H9 (cell line): ENCODE measurements at regions not wholly inside any gene's neighbourhood (a gene's known extent, or its start where the extent isn't known, plus 50 kb on each side); places are given as distances from the start of the nearest gene placed in this dataset.

ENCODE experiments used
- DNase-seq: peaks from one replicate; pipeline ENCODE4 v3.0.0-alpha.2; 2017
- H2AFZ ChIP-seq: one replicate; pipeline ENCODE4 v1.6.1; 2013; ENCODE audit warnings: mild to moderate bottlenecking, low read length, control low read depth, moderate library complexity
- H2AK5ac ChIP-seq: 2 replicates; pipeline ENCODE4 v1.6.1; 2013; ENCODE audit warnings: low read length, control low read depth, mixed read lengths; ENCODE audit not compliant: insufficient read length
- H2BK120ac ChIP-seq: one replicate; pipeline ENCODE4 v1.6.1; 2013; ENCODE audit warnings: low read depth, mild to moderate bottlenecking, low read length, control low read depth, inconsistent platforms; ENCODE audit not compliant: poor library complexity, severe bottlenecking
- H2BK12ac ChIP-seq: 2 replicates; pipeline ENCODE4 v1.6.1; 2013; ENCODE audit warnings: low read length, control low read depth, mixed read lengths, low read depth; ENCODE audit not compliant: insufficient read length
- H2BK15ac ChIP-seq: 2 replicates; pipeline ENCODE4 v1.6.1; 2013; ENCODE audit warnings: low read depth, low read length, control low read depth
- H2BK20ac ChIP-seq: one replicate; pipeline ENCODE4 v1.6.1; 2013; ENCODE audit warnings: low read depth, mild to moderate bottlenecking, low read length, control low read depth, inconsistent platforms; ENCODE audit not compliant: poor library complexity, severe bottlenecking
- H2BK5ac ChIP-seq: 2 replicates; pipeline ENCODE4 v1.6.1; 2013; ENCODE audit warnings: low read length, control low read depth, mixed read lengths; ENCODE audit not compliant: insufficient read length
- H3K14ac ChIP-seq: 2 replicates; pipeline ENCODE4 v1.6.1; 2013; ENCODE audit warnings: low read length, control low read depth; ENCODE audit not compliant: insufficient read depth
- H3K18ac ChIP-seq: 2 replicates; pipeline ENCODE4 v1.6.1; 2013; ENCODE audit warnings: low read depth, mild to moderate bottlenecking, mixed read lengths, low read length, control low read depth; ENCODE audit not compliant: insufficient read length
- H3K23ac ChIP-seq: 2 replicates; pipeline ENCODE4 v1.6.1; 2013; ENCODE audit warnings: low read length, control low read depth, mixed read lengths, low read depth; ENCODE audit not compliant: insufficient read length
- H3K23me2 ChIP-seq: 2 replicates; pipeline ENCODE4 v1.6.1; 2013; ENCODE audit warnings: low read depth, mild to moderate bottlenecking, mixed read lengths, low read length, control low read depth; ENCODE audit not compliant: insufficient read length, poor library complexity, severe bottlenecking
- H3K27ac ChIP-seq: 2 replicates; pipeline ENCODE4 v1.5.1; 2013; ENCODE audit warnings: low read length, control low read depth, mixed read lengths, low read depth; ENCODE audit not compliant: insufficient read length
- H3K27me3 ChIP-seq: 2 replicates; pipeline ENCODE4 v1.6.1; 2013; ENCODE audit warnings: low read length, control low read depth, inconsistent platforms; ENCODE audit not compliant: insufficient read depth
- H3K4ac ChIP-seq: 2 replicates; pipeline ENCODE4 v1.6.1; 2013; ENCODE audit warnings: low read depth, mild to moderate bottlenecking, control low read depth, inconsistent platforms, low read length, moderate library complexity
- H3K4me1 ChIP-seq: 2 replicates; pipeline ENCODE4 v1.6.1; 2013; ENCODE audit warnings: low read length, control low read depth, inconsistent platforms; ENCODE audit not compliant: insufficient read depth
- H3K4me2 ChIP-seq: 2 replicates; pipeline ENCODE4 v1.6.1; 2013; ENCODE audit warnings: low read length, control low read depth, mixed read lengths; ENCODE audit not compliant: insufficient read length, insufficient read depth
- H3K56ac ChIP-seq: 2 replicates; pipeline ENCODE4 v1.6.1; 2013; ENCODE audit warnings: low read depth, mild to moderate bottlenecking, mixed read lengths, low read length, control low read depth; ENCODE audit not compliant: insufficient read length
- H3K79me1 ChIP-seq: 2 replicates; pipeline ENCODE4 v1.6.1; 2013; ENCODE audit warnings: low read depth, mild to moderate bottlenecking, moderate library complexity, low read length, control low read depth, inconsistent platforms; ENCODE audit not compliant: insufficient read depth, poor library complexity, severe bottlenecking
- H3K79me2 ChIP-seq: 2 replicates; pipeline ENCODE4 v1.6.1; 2013; ENCODE audit warnings: low read length, control low read depth, inconsistent platforms; ENCODE audit not compliant: insufficient read depth
- H3K9ac ChIP-seq: 2 replicates; pipeline ENCODE4 v1.6.1; 2013; ENCODE audit warnings: low read length, control low read depth, mixed read lengths; ENCODE audit not compliant: insufficient read length; ENCODE audit errors: extremely low read depth
- H3K9me3 ChIP-seq: one replicate; pipeline ENCODE4 v1.6.1; 2013; ENCODE audit warnings: low read depth, low read length, inconsistent platforms; ENCODE audit not compliant: control insufficient read depth
- H3T11ph ChIP-seq: one replicate; pipeline ENCODE4 v1.6.1; 2013; ENCODE audit warnings: mild to moderate bottlenecking, low read length, control low read depth, inconsistent platforms
- H4K20me1 ChIP-seq: one replicate; pipeline ENCODE4 v1.6.1; 2013; ENCODE audit not compliant: control insufficient read depth, insufficient read length, insufficient read depth
- H4K5ac ChIP-seq: 2 replicates; pipeline ENCODE4 v1.6.1; 2013; ENCODE audit warnings: low read depth, mild to moderate bottlenecking, mixed read lengths, low read length, control low read depth; ENCODE audit not compliant: insufficient read length
- H4K8ac ChIP-seq: replicated peaks from 2 replicates; pipeline ENCODE4 v1.6.1; 2013; ENCODE audit warnings: low read length, control low read depth, mixed read lengths, low read depth; ENCODE audit not compliant: insufficient read length
- H4K91ac ChIP-seq: 2 replicates; pipeline ENCODE4 v1.6.1; 2013; ENCODE audit warnings: low read depth, mild to moderate bottlenecking, moderate library complexity, mixed read lengths, low read length, control low read depth; ENCODE audit not compliant: insufficient read length
- H3K27ac Mint-ChIP-seq, 3 experiments: 2 replicates in 2 of 3; 3 replicates in 1 of 3; pipeline ENCODE4 v1.8.0; 2020 to 2021; ENCODE audit warnings: mixed read lengths in 3 of 3, mild to moderate bottlenecking in 1 of 3, moderate library complexity in 1 of 3
- H3K27me3 Mint-ChIP-seq: 2 replicates; pipeline ENCODE4 v1.8.0; 2021; ENCODE audit warnings: low read depth, mild to moderate bottlenecking, moderate library complexity, mixed read lengths
- H3K36me3 Mint-ChIP-seq, 3 experiments: 2 replicates in 2 of 3; 3 replicates in 1 of 3; pipeline ENCODE4 v1.8.0; 2020 to 2021; ENCODE audit warnings: low read depth in 3 of 3, mixed read lengths in 3 of 3; ENCODE audit not compliant: insufficient read depth in 1 of 3
- H3K4me1 Mint-ChIP-seq, 2 experiments: 2 replicates each; pipeline ENCODE4 v1.8.0; 2020; ENCODE audit warnings: mixed read lengths in 2 of 2
- H3K4me3 Mint-ChIP-seq, 2 experiments: 2 replicates in 1 of 2; 3 replicates in 1 of 2; pipeline ENCODE4 v1.8.0; 2020 to 2021; ENCODE audit warnings: mild to moderate bottlenecking in 2 of 2, mixed read lengths in 2 of 2, moderate library complexity in 1 of 2
- H3K9me3 Mint-ChIP-seq, 2 experiments: 2 replicates in 1 of 2; 3 replicates in 1 of 2; pipeline ENCODE4 v1.8.0; 2020; ENCODE audit warnings: mild to moderate bottlenecking in 2 of 2, mixed read lengths in 2 of 2, moderate library complexity in 1 of 2
- WGBS: extraction: QIAGEN DNeasy Blood & Tissue Kit; methylation state at CpG from one replicate; pipeline ENCODE4 v1.1.7; 2013; ENCODE audit warnings: missing lambda C conversion rate, low lambda C conversion rate, mixed read lengths; ENCODE audit not compliant: insufficient read length; ENCODE audit errors: extremely low coverage; 5-methylcytosine and 5-hydroxymethylcytosine counted together
- TF ChIP-seq, protein P1 (sequence below): fragments of 200-600 bp; sonication (generic); conservative IDR thresholded peaks from 3 replicates; pipeline ENCODE4 v1.8.0; 2021; ENCODE audit warnings: antibody characterized with exemption, mild to moderate bottlenecking

GRCh38 chr9:105069696-105070095 is 141.7 kb upstream of the ABCA1 start:
- Histone ChIP-seq H4K20me1 (no peaks in the 10 kb centered on the region), H2BK5ac (no peak overlapping the region), H2BK12ac (no peak overlapping the region), H4K5ac (no peak overlapping the region), H2AFZ (no peak overlapping the region), H3K18ac (no peak overlapping the region), H3K79me2 (no peaks in the 10 kb centered on the region; the same call in 1 of the 2 replicates), H3K14ac (no peak overlapping the region), H2BK120ac (no peak overlapping the region), H3K4ac (no peak overlapping the region), H3K56ac (no peak overlapping the region), H3K4me1 (no peaks in the 10 kb centered on the region), H3K9ac (no peak overlapping the region), H4K8ac (no peak overlapping the region), H3K79me1 (no peaks in the 10 kb centered on the region), H2BK15ac (no peak overlapping the region), H4K91ac (no peak overlapping the region), H3K4me2 (no peak overlapping the region), H3K27ac (no peak overlapping the region), H3K9me3 (no peaks in the 10 kb centered on the region), H3K23me2 (no peaks in the 10 kb centered on the region), H2BK20ac (no peak overlapping the region), H2AK5ac (no peak overlapping the region), H3T11ph (no peak overlapping the region), H3K23ac (no peak overlapping the region), H3K27me3 (no peaks in the 10 kb centered on the region)
- Mint-ChIP-seq H3K36me3 (no peaks in the 10 kb centered on the region), H3K27me3 (no peaks in the 10 kb centered on the region), H3K4me3 (no peak overlapping the region), H3K4me1 (peaks cover 0 to 4% of the 10 kb centered on the region in 2 experiments; a peak in 2 of 4 replicates), H3K27ac (no peak overlapping the region), H3K9me3 (no peaks in the 10 kb centered on the region)
- no CpG with 5 or more reads among the region's 1 CpG for WGBS
- TF ChIP-seq, protein P1, sequence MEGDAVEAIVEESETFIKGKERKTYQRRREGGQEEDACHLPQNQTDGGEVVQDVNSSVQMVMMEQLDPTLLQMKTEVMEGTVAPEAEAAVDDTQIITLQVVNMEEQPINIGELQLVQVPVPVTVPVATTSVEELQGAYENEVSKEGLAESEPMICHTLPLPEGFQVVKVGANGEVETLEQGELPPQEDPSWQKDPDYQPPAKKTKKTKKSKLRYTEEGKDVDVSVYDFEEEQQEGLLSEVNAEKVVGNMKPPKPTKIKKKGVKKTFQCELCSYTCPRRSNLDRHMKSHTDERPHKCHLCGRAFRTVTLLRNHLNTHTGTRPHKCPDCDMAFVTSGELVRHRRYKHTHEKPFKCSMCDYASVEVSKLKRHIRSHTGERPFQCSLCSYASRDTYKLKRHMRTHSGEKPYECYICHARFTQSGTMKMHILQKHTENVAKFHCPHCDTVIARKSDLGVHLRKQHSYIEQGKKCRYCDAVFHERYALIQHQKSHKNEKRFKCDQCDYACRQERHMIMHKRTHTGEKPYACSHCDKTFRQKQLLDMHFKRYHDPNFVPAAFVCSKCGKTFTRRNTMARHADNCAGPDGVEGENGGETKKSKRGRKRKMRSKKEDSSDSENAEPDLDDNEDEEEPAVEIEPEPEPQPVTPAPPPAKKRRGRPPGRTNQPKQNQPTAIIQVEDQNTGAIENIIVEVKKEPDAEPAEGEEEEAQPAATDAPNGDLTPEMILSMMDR: no peak
- no peak for DNase-seq
